Left lung (tissue), 4 donors: ENCODE measurements at regions not wholly inside any gene's neighbourhood (a gene's known extent, or its start where the extent isn't known, plus 50 kb on each side); places are given as distances from the start of the nearest gene placed in this dataset.

Source experiments
- ATAC-seq: fragments of 200-7000 bp; cut with Tn5 transposase; one replicate; pipeline ENCODE4 v1.9.1; 2020; ENCODE audit warnings: moderate library complexity
- DNase-seq, 4 donors: peaks; one replicate each; pipeline ENCODE4 v3.0.0-alpha.2; 2013 to 2020
- H3K27ac ChIP-seq, 2 donors: fragments of 200-600 bp; sonication (generic) in 1 of 2; one replicate each; pipeline versions ENCODE4 v1.5.0 to v1.8.0; 2020 to 2021
- H3K27me3 ChIP-seq, 2 donors: fragments of 200-600 bp; sonication (generic) in 1 of 2; one replicate each; pipeline versions ENCODE4 v1.5.0 to v1.8.0; 2020 to 2021
- H3K36me3 ChIP-seq, 2 donors: fragments of 200-600 bp; sonication (generic) in 1 of 2; one replicate each; pipeline versions ENCODE4 v1.5.0 to v1.8.0; 2020 to 2021
- H3K4me1 ChIP-seq, 2 donors: fragments of 200-600 bp; one replicate each; pipeline ENCODE4 v1.8.0; 2021
- H3K4me3 ChIP-seq, 2 donors: fragments of 200-600 bp; sonication (generic) in 1 of 2; one replicate each; pipeline versions ENCODE4 v1.5.0 to v1.8.0; 2020 to 2021; ENCODE audit warnings: mild to moderate bottlenecking in 1 of 2
- H3K9me3 ChIP-seq, 2 donors: fragments of 200-600 bp; sonication (generic) in 1 of 2; one replicate each; pipeline versions ENCODE4 v1.5.0 to v1.8.0; 2020 to 2021
- CTCF ChIP-seq, 2 donors: fragments of 200-600 bp; sonication (generic) in 1 of 2; IDR thresholded peaks; one replicate each; pipeline versions ENCODE4 v1.5.0 to v1.8.0; 2021; ENCODE audit warnings: antibody characterized with exemption in 2 of 2
- intact Hi-C, 2 donors: fragments of 100-400 bp; cut with DNase I; formaldehyde crosslinking; loops; one replicate each; pipeline versions ENCODE4 v1.11.2 to v1.14.2; 2022
- donor health status: DM: no; HTN: yes; CAD: no.
- donor health status: DM: no; HTN: no; CAD: no.

GRCh38 chr1:5416518-5416917, 575.7 kb downstream of the NPHP4 start:
- no peaks in the 10 kb centered on the region for H3K9me3 ChIP-seq
- H3K27me3 ChIP-seq, result peaks cover 0 to 6% of the 10 kb centered on the region in 2 donors
- no peak for TF ChIP-seq CTCF (IDR thresholded peaks at IDR 0.05)
- DNase-seq (no peak), ATAC-seq (no peak)
- intact Hi-C loops, result no loop called here
- H3K27ac ChIP-seq, result no peak overlapping the region
- H3K4me3 ChIP-seq, result no peak overlapping the region
- H3K4me1 ChIP-seq, result no peaks in the 10 kb centered on the region
- H3K36me3 ChIP-seq, result no peaks in the 10 kb centered on the region

GRCh38 chr1:5415606-5416005, 576.6 kb downstream of the NPHP4 start:
- H3K4me3 ChIP-seq, result no peak overlapping the region
- no peak for ATAC-seq
- intact Hi-C loops, result no loop called here

GRCh38 chr1:5410652-5411051, 581.6 kb downstream of the NPHP4 start:
- no peak overlapping the region for H3K4me3 ChIP-seq
- H3K9me3 ChIP-seq, result no peaks in the 10 kb centered on the region
- no peaks in the 10 kb centered on the region for H3K27me3 ChIP-seq
- DNase-seq (no peak), ATAC-seq (no peak)
- intact Hi-C loops, result no loop called here
- no peak for TF ChIP-seq CTCF (IDR thresholded peaks at IDR 0.05)
- H3K4me1 ChIP-seq, result no peaks in the 10 kb centered on the region
- no peak overlapping the region for H3K27ac ChIP-seq
- no peaks in the 10 kb centered on the region for H3K36me3 ChIP-seq

More at GRCh38 chr1:5415606-5416005, 576.6 kb downstream of the NPHP4 start:
- H3K27ac ChIP-seq, result no peak overlapping the region
- no peaks in the 10 kb centered on the region for H3K4me1 ChIP-seq
- no peak for TF ChIP-seq CTCF (IDR thresholded peaks at IDR 0.05)
- H3K27me3 ChIP-seq, result no peaks in the 10 kb centered on the region
- no peaks in the 10 kb centered on the region for H3K9me3 ChIP-seq
- H3K36me3 ChIP-seq, result no peaks in the 10 kb centered on the region
- no peak for DNase-seq

GRCh38 chr1:5408401-5408800, 583.8 kb downstream of the NPHP4 start:
- Histone ChIP-seq H3K36me3 (no peaks in the 10 kb centered on the region), H3K9me3 (no peaks in the 10 kb centered on the region), H3K27me3 (no peaks in the 10 kb centered on the region), H3K4me1 (no peaks in the 10 kb centered on the region), H3K4me3 (no peak overlapping the region), H3K27ac (no peak overlapping the region)
- DNase-seq (no peak), ATAC-seq (no peak)
- TF ChIP-seq CTCF (IDR thresholded peaks at IDR 0.05), result no peak
- intact Hi-C loops, result no loop called here

GRCh38 chr1:5405263-5405662, 587.0 kb downstream of the NPHP4 start:
- Histone ChIP-seq H3K36me3 (no peaks in the 10 kb centered on the region), H3K27me3 (no peaks in the 10 kb centered on the region), H3K4me3 (no peak overlapping the region), H3K27ac (no peak overlapping the region), H3K9me3 (no peaks in the 10 kb centered on the region), H3K4me1 (no peaks in the 10 kb centered on the region)
- ATAC-seq (no peak), DNase-seq (no peak)
- intact Hi-C loops, result no loop called here
- no peak for TF ChIP-seq CTCF (IDR thresholded peaks at IDR 0.05)
